Neural progenitor cell (in vitro differentiated cells): ENCODE measurements at regions not wholly inside any gene's neighbourhood (a gene's known extent, or its start where the extent isn't known, plus 50 kb on each side); places are given as distances from the start of the nearest gene placed in this dataset.

Experiments
- DNase-seq: peaks from one replicate; pipeline ENCODE4 v3.0.0-alpha.2; 2016; ENCODE audit warnings: low spot score
- H2AFZ ChIP-seq: fragments of 200-600 bp; sonication (generic); replicated peaks from 2 replicates; pipeline ENCODE4 v1.6.1; 2016; ENCODE audit warnings: antibody characterized with exemption
- H3F3A ChIP-seq: fragments of 200-600 bp; sonication (generic); 2 replicates; pipeline ENCODE4 v1.6.1; 2016; ENCODE audit warnings: antibody characterized with exemption, low read depth
- H3K27ac ChIP-seq: fragments of 200-600 bp; sonication (generic); 2 replicates; pipeline ENCODE4 v1.5.1; 2016; ENCODE audit warnings: mild to moderate bottlenecking
- H3K27me3 ChIP-seq: fragments of 200-600 bp; sonication (generic); 2 replicates; pipeline ENCODE4 v1.6.1; 2016; ENCODE audit warnings: mild to moderate bottlenecking, moderate library complexity
- H3K36me3 ChIP-seq: fragments of 200-600 bp; sonication (generic); 2 replicates; pipeline ENCODE4 v1.5.1; 2016
- H3K4me1 ChIP-seq: fragments of 200-600 bp; sonication (generic); 2 replicates; pipeline ENCODE4 v1.6.1; 2016; ENCODE audit warnings: mixed run types
- H3K4me2 ChIP-seq: fragments of 200-600 bp; sonication (generic); 2 replicates; pipeline ENCODE4 v1.6.1; 2016
- H3K4me3 ChIP-seq: fragments of 200-600 bp; sonication (generic); 2 replicates; pipeline ENCODE4 v1.5.1; 2016
- H3K79me2 ChIP-seq: fragments of 200-600 bp; sonication (generic); 2 replicates; pipeline ENCODE4 v1.6.1; 2016; ENCODE audit warnings: low read depth
- H3K9ac ChIP-seq: fragments of 200-600 bp; sonication (generic); 2 replicates; pipeline ENCODE4 v1.6.1; 2016
- H3K9me3 ChIP-seq: fragments of 200-600 bp; sonication (generic); 2 replicates; pipeline ENCODE4 v1.5.1; 2016; ENCODE audit warnings: low read depth
- H4K20me1 ChIP-seq: fragments of 200-600 bp; sonication (generic); 2 replicates; pipeline ENCODE4 v1.6.1; 2016; ENCODE audit warnings: low read depth
- H3K27ac Mint-ChIP-seq: 3 replicates; pipeline ENCODE4 v1.8.0; 2021; ENCODE audit warnings: mixed read lengths
- H3K27me3 Mint-ChIP-seq: 2 replicates; pipeline ENCODE4 v1.8.0; 2022; ENCODE audit warnings: low read depth, mild to moderate bottlenecking, inconsistent platforms, moderate library complexity, mixed read lengths; ENCODE audit not compliant: insufficient read depth
- H3K36me3 Mint-ChIP-seq: 3 replicates; pipeline ENCODE4 v1.8.0; 2021; ENCODE audit warnings: mixed read lengths
- H3K4me1 Mint-ChIP-seq: 3 replicates; pipeline ENCODE4 v1.8.0; 2021; ENCODE audit warnings: mixed read lengths
- H3K4me3 Mint-ChIP-seq: 3 replicates; pipeline ENCODE4 v1.8.0; 2021; ENCODE audit warnings: mild to moderate bottlenecking, moderate library complexity, mixed read lengths
- H3K9me3 Mint-ChIP-seq: 3 replicates; pipeline ENCODE4 v1.8.0; 2020; ENCODE audit warnings: mixed read lengths
- CTCF ChIP-seq: fragments of 200-600 bp; sonication (generic); IDR thresholded peaks from 2 replicates; pipeline ENCODE4 v1.5.1; 2017; ENCODE audit warnings: antibody characterized with exemption, mild to moderate bottlenecking
- EZH2 ChIP-seq: fragments of 200-600 bp; sonication (generic); IDR thresholded peaks from 2 replicates; pipeline ENCODE4 v1.6.1; 2017; ENCODE audit warnings: antibody characterized with exemption, mild to moderate bottlenecking, moderate library complexity
- EZH2phosphoT487 ChIP-seq: fragments of 200-600 bp; sonication (generic); IDR thresholded peaks from 2 replicates; pipeline ENCODE4 v1.6.1; 2017; ENCODE audit warnings: antibody characterized with exemption

- H3F3A ChIP-seq = no peaks in the 10 kb centered on the region
- Mint-ChIP-seq H3K36me3 (no peaks in the 10 kb centered on the region), H3K4me1 (no peaks in the 10 kb centered on the region), H3K9me3 (peaks cover 23% of the 10 kb centered on the region), H3K4me3 (no peak overlapping the region), H3K27me3 (peaks cover 2% of the 10 kb centered on the region), H3K27ac (no peak overlapping the region)
- H3K27me3 ChIP-seq = no peaks in the 10 kb centered on the region
- H3K79me2 ChIP-seq = no peaks in the 10 kb centered on the region
- no peaks in the 10 kb centered on the region for H3K36me3 ChIP-seq
- no peak overlapping the region for H2AFZ ChIP-seq
- no peaks in the 10 kb centered on the region for H3K4me1 ChIP-seq
- no peaks in the 10 kb centered on the region for H4K20me1 ChIP-seq
- H3K9ac ChIP-seq = no peak overlapping the region
- no peak overlapping the region for H3K4me2 ChIP-seq
- TF ChIP-seq CTCF (peak; percentile 4), EZH2phosphoT487 (no peak)
- H3K4me3 ChIP-seq = no peak overlapping the region
- no peak overlapping the region for H3K27ac ChIP-seq
- no peaks in the 10 kb centered on the region for H3K9me3 ChIP-seq
- peak; percentile 8 for DNase-seq
Observed at GRCh38 chr4:124044867-124045266, 648.3 kb downstream of the SPRY1 start.

GRCh38 chr4:124046190-124046589 lies 649.6 kb downstream of the SPRY1 start:
- Mint-ChIP-seq H3K9me3 (peaks cover 23% of the 10 kb centered on the region), H3K36me3 (no peaks in the 10 kb centered on the region), H3K27ac (no peak overlapping the region), H3K27me3 (peaks cover 2% of the 10 kb centered on the region), H3K4me3 (no peak overlapping the region), H3K4me1 (no peaks in the 10 kb centered on the region)
- no peaks in the 10 kb centered on the region for H3K79me2 ChIP-seq
- no peaks in the 10 kb centered on the region for H3F3A ChIP-seq
- H3K9me3 ChIP-seq = no peaks in the 10 kb centered on the region
- no peak overlapping the region for H3K4me3 ChIP-seq
- H3K36me3 ChIP-seq = no peaks in the 10 kb centered on the region
- no peak for TF ChIP-seq EZH2
- TF ChIP-seq EZH2phosphoT487 = no peak
- no peak for TF ChIP-seq CTCF
- no peak overlapping the region for H3K27ac ChIP-seq
- H4K20me1 ChIP-seq = no peaks in the 10 kb centered on the region
- DNase-seq = no peak
- no peak overlapping the region for H3K4me2 ChIP-seq
- no peak overlapping the region for H2AFZ ChIP-seq
- H3K27me3 ChIP-seq = no peaks in the 10 kb centered on the region
- no peaks in the 10 kb centered on the region for H3K4me1 ChIP-seq
- no peak overlapping the region for H3K9ac ChIP-seq

DNA sequence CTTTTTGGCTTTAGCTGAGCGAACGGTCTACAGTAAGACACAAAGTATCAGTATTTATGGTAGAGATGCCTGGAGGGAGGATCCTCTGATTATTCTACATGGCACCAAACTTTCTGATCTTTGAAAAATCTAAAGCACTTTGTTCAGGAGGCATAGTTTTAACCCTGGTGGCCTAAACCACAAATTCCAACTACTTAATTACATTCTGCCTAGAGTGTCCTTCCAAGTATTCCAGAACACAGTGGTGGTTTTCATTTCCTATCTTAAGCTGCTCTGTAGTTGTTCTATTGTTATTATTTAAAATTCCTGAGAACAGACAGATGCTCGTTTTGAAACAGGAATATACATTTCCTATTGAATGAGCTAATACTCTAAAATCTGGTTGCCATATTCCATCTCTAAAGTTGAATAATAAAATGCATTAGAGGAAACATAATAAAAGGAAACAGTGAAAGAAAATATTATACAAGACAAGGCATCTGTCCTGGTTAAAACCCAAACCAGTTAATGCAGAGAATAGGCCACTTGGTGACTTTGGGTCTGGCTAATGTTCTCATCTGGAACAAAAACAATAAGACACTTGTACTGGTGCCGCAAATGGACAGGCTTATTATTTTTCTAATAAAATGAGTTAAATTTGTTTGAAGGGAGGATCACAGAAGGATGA lies 657.4 kb downstream of the SPRY1 start:
- DNase-seq = no peak
- H3K4me1 ChIP-seq = no peaks in the 10 kb centered on the region
- no peak overlapping the region for H3K27ac ChIP-seq
- H3K36me3 Mint-ChIP-seq = no peaks in the 10 kb centered on the region
- peaks cover 3% of the 10 kb centered on the region for H3K9me3 Mint-ChIP-seq
- no peaks in the 10 kb centered on the region for H3K79me2 ChIP-seq
- no peaks in the 10 kb centered on the region for H3K9me3 ChIP-seq
- H3K9ac ChIP-seq = no peak overlapping the region
- no peak overlapping the region for H3K4me2 ChIP-seq
- no peak overlapping the region for H3K4me3 ChIP-seq
- H3K27me3 Mint-ChIP-seq = no peaks in the 10 kb centered on the region
- no peak overlapping the region for H2AFZ ChIP-seq
- no peak overlapping the region for H3K4me3 Mint-ChIP-seq
- no peaks in the 10 kb centered on the region for H3K36me3 ChIP-seq
- H4K20me1 ChIP-seq = no peaks in the 10 kb centered on the region
- H3F3A ChIP-seq = no peaks in the 10 kb centered on the region
- H3K27me3 ChIP-seq = no peaks in the 10 kb centered on the region
- no peak for TF ChIP-seq EZH2
- TF ChIP-seq EZH2phosphoT487 = no peak
- TF ChIP-seq CTCF = no peak
- H3K27ac Mint-ChIP-seq = no peak overlapping the region
- no peaks in the 10 kb centered on the region for H3K4me1 Mint-ChIP-seq
